Medulla oblongata (tissue), 1 donor: ENCODE measurements at regions not wholly inside any gene's neighbourhood (a gene's known extent, or its start where the extent isn't known, plus 50 kb on each side); places are given as distances from the start of the nearest gene placed in this dataset.
"Not testable (repeated sequence)": the region's sequence is repeated elsewhere in the genome, so short reads cannot be mapped to it uniquely, and the experiment has no call there.

Experiments used
- DNase-seq: peaks from one replicate; pipeline ENCODE4 v3.0.0-alpha.2; 2015; ENCODE audit errors: extremely low spot score

- no peak for DNase-seq
Observed at GRCh38 chr2:163187995-163188655, 349.6 kb upstream of the KCNH7 start.

- no peak for DNase-seq
Observed at GRCh38 chr2:163187119-163187518, 348.6 kb upstream of the KCNH7 start.

GRCh38 chr2:163185160-163185559 lies 346.6 kb upstream of the KCNH7 start:
- no peak for DNase-seq

- DNase-seq = peak; percentile 10
Observed at GRCh38 chr2:163182764-163183354, 344.3 kb upstream of the KCNH7 start.

GRCh38 chr2:163177592-163177991 lies 339.0 kb upstream of the KCNH7 start:
- no peak for DNase-seq

- no peak for DNase-seq
Observed at GRCh38 chr2:163175294-163175693, 336.7 kb upstream of the KCNH7 start.

- no peak for DNase-seq
Observed at GRCh38 chr2:163173591-163173990, 335.0 kb upstream of the KCNH7 start.

- no peak for DNase-seq
Observed at GRCh38 chr2:163171786-163172530, 333.4 kb upstream of the KCNH7 start.

- no peak for DNase-seq
Observed at GRCh38 chr2:163157891-163158496, 319.4 kb upstream of the KCNH7 start.

- DNase-seq = no peak
Observed at GRCh38 chr2:163157411-163157810, 318.8 kb upstream of the KCNH7 start.

- DNase-seq = no peak
Observed at GRCh38 chr2:163155925-163156324, 317.4 kb upstream of the KCNH7 start.

GRCh38 chr2:163155279-163155883 lies 316.8 kb upstream of the KCNH7 start:
- peak; percentile 44 for DNase-seq

- DNase-seq = no peak
Observed at GRCh38 chr2:163142618-163143017, 304.1 kb upstream of the KCNH7 start.

GRCh38 chr2:163138947-163139346 lies 300.4 kb upstream of the KCNH7 start:
- no peak for DNase-seq

GRCh38 chr2:163135256-163135655 lies 296.7 kb upstream of the KCNH7 start:
- DNase-seq = no peak

GRCh38 chr2:163133602-163134001 lies 295.0 kb upstream of the KCNH7 start:
- DNase-seq = no peak

- DNase-seq = no peak
Observed at GRCh38 chr2:163132850-163133249, 294.3 kb upstream of the KCNH7 start.

- not testable (repeated sequence) for DNase-seq
Observed at GRCh38 chr2:163132207-163132606, 293.6 kb upstream of the KCNH7 start.

GRCh38 chr2:163123526-163123925 lies 285.0 kb upstream of the KCNH7 start:
- DNase-seq = no peak

GRCh38 chr2:163122257-163122656 lies 283.7 kb upstream of the KCNH7 start:
- DNase-seq = no peak

GRCh38 chr2:163121483-163121882 lies 282.9 kb upstream of the KCNH7 start:
- DNase-seq = no peak

GRCh38 chr2:163119966-163120365 lies 281.4 kb upstream of the KCNH7 start:
- DNase-seq = no peak
